Chondrocyte (in vitro differentiated cells): ENCODE measurements at regions not wholly inside any gene's neighbourhood (a gene's known extent, or its start where the extent isn't known, plus 50 kb on each side); places are given as distances from the start of the nearest gene placed in this dataset.
"Not testable (repeated sequence)": the region's sequence is repeated elsewhere in the genome, so short reads cannot be mapped to it uniquely, and the experiment has no call there.

Source experiments
- DNase-seq: peaks from one replicate; pipeline ENCODE4 v3.0.0; 2021; ENCODE audit warnings: mixed read lengths, low spot score
- H3K27ac Mint-ChIP-seq: one replicate; pipeline ENCODE4 v1.8.0; 2021; ENCODE audit warnings: mild to moderate bottlenecking, moderate library complexity, mixed read lengths; ENCODE audit not compliant: unreplicated experiment
- H3K27me3 Mint-ChIP-seq: 2 replicates; pipeline ENCODE4 v1.8.0; 2021; ENCODE audit warnings: low read depth, mixed read lengths
- H3K36me3 Mint-ChIP-seq: 2 replicates; pipeline ENCODE4 v1.8.0; 2021; ENCODE audit warnings: low read depth, mixed read lengths
- H3K4me1 Mint-ChIP-seq: 2 replicates; pipeline ENCODE4 v1.8.0; 2021; ENCODE audit warnings: low read depth, mild to moderate bottlenecking, mixed read lengths
- H3K4me3 Mint-ChIP-seq: one replicate; pipeline ENCODE4 v1.8.0; 2021; ENCODE audit warnings: mild to moderate bottlenecking, moderate library complexity, mixed read lengths; ENCODE audit not compliant: unreplicated experiment
- H3K9me3 Mint-ChIP-seq: 2 replicates; pipeline ENCODE4 v1.8.0; 2021; ENCODE audit warnings: low read depth, mixed read lengths
- TF ChIP-seq, protein P1 (sequence below): fragments of 200-600 bp; sonication (generic); IDR thresholded peaks from 2 replicates; pipeline ENCODE4 v1.5.0; 2021; ENCODE audit warnings: antibody characterized with exemption, mild to moderate bottlenecking, moderate library complexity

DNA sequence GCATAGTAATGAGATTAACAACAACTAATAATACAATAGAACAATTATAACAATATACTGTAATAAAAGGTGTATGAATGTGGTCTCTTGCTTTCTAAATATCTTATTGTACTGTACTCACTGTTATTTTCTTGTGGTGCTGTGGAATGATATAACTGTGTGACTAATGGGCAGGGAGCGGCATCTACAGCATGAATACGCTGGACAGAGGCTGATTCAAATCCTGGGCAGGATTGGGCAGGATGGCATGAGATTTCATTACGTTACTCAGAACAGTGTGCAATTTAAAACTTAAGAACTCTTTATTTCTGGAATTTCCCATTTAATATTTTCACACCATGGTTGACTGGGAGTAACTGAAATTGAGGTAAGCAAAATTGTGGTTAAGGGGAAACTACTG lies 1239.8 kb upstream of the GOT2 start:
- H3K4me3 Mint-ChIP-seq: no peak overlapping the region
- no peaks in the 10 kb centered on the region for H3K27me3 Mint-ChIP-seq
- H3K4me1 Mint-ChIP-seq: no peaks in the 10 kb centered on the region
- no peak overlapping the region for H3K27ac Mint-ChIP-seq
- no peak for DNase-seq
- H3K36me3 Mint-ChIP-seq: no peaks in the 10 kb centered on the region
- H3K9me3 Mint-ChIP-seq: no peaks in the 10 kb centered on the region
- TF ChIP-seq, protein P1, sequence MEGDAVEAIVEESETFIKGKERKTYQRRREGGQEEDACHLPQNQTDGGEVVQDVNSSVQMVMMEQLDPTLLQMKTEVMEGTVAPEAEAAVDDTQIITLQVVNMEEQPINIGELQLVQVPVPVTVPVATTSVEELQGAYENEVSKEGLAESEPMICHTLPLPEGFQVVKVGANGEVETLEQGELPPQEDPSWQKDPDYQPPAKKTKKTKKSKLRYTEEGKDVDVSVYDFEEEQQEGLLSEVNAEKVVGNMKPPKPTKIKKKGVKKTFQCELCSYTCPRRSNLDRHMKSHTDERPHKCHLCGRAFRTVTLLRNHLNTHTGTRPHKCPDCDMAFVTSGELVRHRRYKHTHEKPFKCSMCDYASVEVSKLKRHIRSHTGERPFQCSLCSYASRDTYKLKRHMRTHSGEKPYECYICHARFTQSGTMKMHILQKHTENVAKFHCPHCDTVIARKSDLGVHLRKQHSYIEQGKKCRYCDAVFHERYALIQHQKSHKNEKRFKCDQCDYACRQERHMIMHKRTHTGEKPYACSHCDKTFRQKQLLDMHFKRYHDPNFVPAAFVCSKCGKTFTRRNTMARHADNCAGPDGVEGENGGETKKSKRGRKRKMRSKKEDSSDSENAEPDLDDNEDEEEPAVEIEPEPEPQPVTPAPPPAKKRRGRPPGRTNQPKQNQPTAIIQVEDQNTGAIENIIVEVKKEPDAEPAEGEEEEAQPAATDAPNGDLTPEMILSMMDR: peak; percentile 15

DNA sequence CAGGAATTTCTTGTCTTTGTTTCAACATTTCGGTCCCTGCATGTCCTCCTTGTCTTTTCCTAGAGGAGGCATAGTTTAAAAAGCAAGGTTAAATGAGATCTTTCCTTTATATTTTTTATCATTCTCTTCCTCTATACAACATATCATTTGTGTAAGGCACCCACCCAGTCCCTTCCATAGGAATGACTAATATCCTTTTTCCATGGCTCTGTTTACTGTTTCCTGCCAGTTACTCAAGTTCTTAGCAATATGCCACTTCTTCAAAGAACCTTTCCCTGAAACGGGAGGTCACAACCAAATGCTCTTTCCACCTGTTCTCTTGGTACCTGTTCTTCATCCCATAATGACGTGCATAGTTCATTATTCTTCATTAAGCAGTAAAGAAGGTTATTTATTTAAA lies 1237.1 kb upstream of the GOT2 start:
- Mint-ChIP-seq H3K4me1 (no peaks in the 10 kb centered on the region), H3K27ac (no peak overlapping the region), H3K27me3 (no peaks in the 10 kb centered on the region), H3K4me3 (no peak overlapping the region), H3K36me3 (no peaks in the 10 kb centered on the region), H3K9me3 (no peaks in the 10 kb centered on the region)
- TF ChIP-seq, protein P1: no peak
- no peak for DNase-seq

DNA sequence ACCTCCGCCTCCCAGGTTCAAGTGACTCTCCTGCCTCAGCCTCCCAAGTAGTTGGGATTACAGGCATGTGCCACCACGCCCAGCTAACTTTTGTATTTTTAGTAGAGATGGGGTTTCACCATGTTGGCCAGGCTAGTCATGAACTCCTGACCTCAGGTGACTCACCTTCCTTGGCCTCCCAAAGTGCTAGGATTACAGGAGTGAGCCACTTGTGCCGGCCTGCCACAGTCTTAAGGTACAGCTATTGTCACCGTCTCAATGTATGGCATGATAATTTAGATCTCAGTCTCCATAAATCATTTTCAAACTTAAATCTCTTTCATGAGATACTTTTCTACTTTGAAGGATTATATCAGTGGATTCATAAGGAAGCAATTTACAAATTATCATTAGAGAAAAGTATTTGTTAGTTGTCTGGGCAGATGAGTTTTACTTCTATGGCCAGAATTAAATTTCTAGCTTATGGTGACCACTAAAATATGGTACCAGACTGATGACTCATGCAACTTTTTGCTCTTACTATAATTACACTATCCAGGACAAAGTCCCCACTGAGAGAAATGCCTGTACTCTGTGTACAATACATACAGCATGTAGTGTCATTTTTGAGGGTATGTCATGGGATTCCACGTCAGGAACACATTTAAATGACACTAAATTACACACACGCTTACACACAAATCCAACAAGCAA lies 1230.3 kb upstream of the GOT2 start:
- H3K36me3 Mint-ChIP-seq: no peaks in the 10 kb centered on the region
- H3K4me3 Mint-ChIP-seq: no peak overlapping the region
- H3K9me3 Mint-ChIP-seq: peaks cover 2% of the 10 kb centered on the region
- TF ChIP-seq, protein P1: no peak
- H3K27me3 Mint-ChIP-seq: no peaks in the 10 kb centered on the region
- H3K27ac Mint-ChIP-seq: no peak overlapping the region
- no peaks in the 10 kb centered on the region for H3K4me1 Mint-ChIP-seq
- no peak for DNase-seq

DNA sequence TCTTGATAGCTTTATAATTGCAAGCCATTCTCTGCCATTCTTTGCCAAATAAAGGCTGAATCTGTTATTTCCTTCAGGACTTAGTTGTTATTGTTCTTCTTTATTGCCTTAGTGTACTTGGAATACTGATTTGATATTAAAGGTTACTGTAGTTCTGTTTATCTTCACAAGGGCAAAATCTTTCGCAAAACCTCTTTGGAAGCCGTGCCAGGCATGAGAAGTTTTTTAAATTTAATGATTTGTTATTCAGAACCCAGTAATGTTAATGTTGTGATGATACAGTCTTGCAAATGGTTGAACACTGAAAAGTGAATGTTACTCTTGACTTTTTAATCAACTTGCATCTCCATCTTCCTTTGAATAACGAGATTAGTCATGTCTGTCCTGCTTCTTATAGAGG lies 1225.2 kb upstream of the GOT2 start:
- Mint-ChIP-seq H3K36me3 (no peaks in the 10 kb centered on the region), H3K4me1 (no peaks in the 10 kb centered on the region), H3K27ac (no peak overlapping the region), H3K27me3 (no peaks in the 10 kb centered on the region), H3K4me3 (no peak overlapping the region), H3K9me3 (peaks cover 11% of the 10 kb centered on the region)
- no peak for DNase-seq
- TF ChIP-seq, protein P1: no peak

DNA sequence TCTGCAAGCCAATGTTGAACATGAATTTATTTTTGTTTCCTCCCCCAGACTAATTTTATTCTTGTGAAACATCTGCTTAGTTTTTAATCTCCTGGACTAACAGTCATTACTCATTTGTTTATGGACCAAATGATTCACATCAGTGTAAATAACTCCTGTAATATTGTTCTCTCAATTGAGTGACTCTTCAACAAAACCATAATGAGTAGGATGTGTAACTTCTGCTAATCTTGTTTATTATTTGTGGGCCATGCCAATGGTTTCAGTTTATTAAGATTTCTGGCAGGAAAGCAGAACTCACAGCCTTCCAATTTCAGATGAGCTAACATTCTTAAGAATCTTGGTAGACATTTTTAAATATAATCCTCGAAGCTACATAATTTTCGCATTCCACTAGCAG lies 1216.3 kb upstream of the GOT2 start:
- Mint-ChIP-seq H3K36me3 (no peaks in the 10 kb centered on the region), H3K9me3 (peaks cover 3% of the 10 kb centered on the region), H3K4me3 (no peak overlapping the region), H3K27ac (no peak overlapping the region), H3K4me1 (no peaks in the 10 kb centered on the region), H3K27me3 (no peaks in the 10 kb centered on the region)
- no peak for DNase-seq
- TF ChIP-seq, protein P1: no peak

DNA sequence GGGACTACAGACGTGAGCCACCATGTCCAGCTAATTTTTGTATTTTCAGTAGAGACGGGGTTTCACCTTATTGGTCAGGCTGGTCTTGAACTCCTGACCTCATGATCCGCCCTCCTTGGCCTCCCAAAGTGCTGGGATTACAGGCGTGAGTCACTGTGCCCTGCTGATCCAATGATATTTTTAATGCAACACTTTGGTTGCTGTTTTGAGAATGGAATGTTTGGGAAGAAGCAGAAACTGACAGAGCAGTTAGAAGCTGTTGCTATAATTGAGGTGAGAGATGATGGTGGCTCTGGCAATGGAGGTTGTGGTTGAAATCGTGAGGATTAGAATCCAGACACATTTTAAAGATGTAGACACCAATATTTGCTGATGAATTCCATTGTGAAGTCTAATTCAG lies 1209.9 kb upstream of the GOT2 start:
- not testable (repeated sequence) for H3K27ac Mint-ChIP-seq, H3K36me3 Mint-ChIP-seq, DNase-seq, H3K4me1 Mint-ChIP-seq, H3K9me3 Mint-ChIP-seq, H3K4me3 Mint-ChIP-seq, H3K27me3 Mint-ChIP-seq
